Ishikawa (cell line): ENCODE measurements at regions not wholly inside any gene's neighbourhood (a gene's known extent, or its start where the extent isn't known, plus 50 kb on each side); places are given as distances from the start of the nearest gene placed in this dataset.

Experiments used
- CEBPB ChIP-seq: IDR thresholded peaks from 2 replicates; pipeline ENCODE4 v1.6.1; 2012
- CREB1 ChIP-seq: IDR thresholded peaks from 2 replicates; pipeline ENCODE4 v1.6.1; 2012; ENCODE audit warnings: low read depth
- EGR1 ChIP-seq: IDR thresholded peaks from 2 replicates; pipeline ENCODE4 v1.6.1; 2012
- FOXM1 ChIP-seq: IDR thresholded peaks from 2 replicates; pipeline ENCODE4 v1.6.1; 2012; ENCODE audit warnings: low read depth, borderline replicate concordance
- MAX ChIP-seq: IDR thresholded peaks from 2 replicates; pipeline ENCODE4 v1.6.1; 2012
- NFIC ChIP-seq: IDR thresholded peaks from 2 replicates; pipeline ENCODE4 v1.6.1; 2012
- RAD21 ChIP-seq: IDR thresholded peaks from 2 replicates; pipeline ENCODE4 v1.6.1; 2012; ENCODE audit warnings: low read depth
- REST ChIP-seq: IDR thresholded peaks from 2 replicates; pipeline ENCODE4 v1.6.1; 2012; ENCODE audit warnings: low read depth, mild to moderate bottlenecking
- TAF1 ChIP-seq: IDR thresholded peaks from 2 replicates; pipeline ENCODE4 v1.6.1; 2012; ENCODE audit warnings: low read depth, mild to moderate bottlenecking
- TCF12 ChIP-seq: IDR thresholded peaks from 2 replicates; pipeline ENCODE4 v1.6.1; 2012; ENCODE audit warnings: low read depth
- TEAD4 ChIP-seq: IDR thresholded peaks from 2 replicates; pipeline ENCODE4 v1.6.1; 2012
- USF1 ChIP-seq: IDR thresholded peaks from 2 replicates; pipeline ENCODE4 v1.6.1; 2012
- YY1 ChIP-seq: IDR thresholded peaks from 2 replicates; pipeline ENCODE4 v1.6.1; 2012; ENCODE audit warnings: low read depth

- TF ChIP-seq FOXM1 (no peak), TAF1 (no peak), TCF12 (no peak; the same call in 1 of the 2 replicates), CEBPB (no peak), TEAD4 (no peak), REST (no peak), MAX (no peak), RAD21 (no peak), YY1 (no peak), CREB1 (no peak), EGR1 (no peak), USF1 (no peak), NFIC (no peak)
Measured at GRCh38 chr2:64359171-64359891, 94.6 kb upstream of the LGALSL start.
